H1 (cell line): ENCODE measurements at regions not wholly inside any gene's neighbourhood (a gene's known extent, or its start where the extent isn't known, plus 50 kb on each side); places are given as distances from the start of the nearest gene placed in this dataset.

Experiments
- CHD7 ChIP-seq: fragments of 300-600 bp; sonication (generic); IDR thresholded peaks from 2 replicates; pipeline ENCODE4 v1.7.1; 2012; ENCODE audit warnings: low read length, moderate library complexity, mild to moderate bottlenecking, inconsistent platforms; ENCODE audit not compliant: insufficient replicate concordance
- RBBP5 ChIP-seq: IDR thresholded peaks from 2 replicates; pipeline ENCODE4 v1.7.1; 2012; ENCODE audit warnings: low read depth, mild to moderate bottlenecking, inconsistent platforms, low read length, moderate library complexity, borderline replicate concordance
- TBP ChIP-seq: IDR thresholded peaks from 2 replicates; pipeline ENCODE4 v1.6.1; 2011; ENCODE audit warnings: low read depth, low read length, improper control_type of control experiment

- TF ChIP-seq RBBP5 = no peak
- no peak for TF ChIP-seq TBP
- TF ChIP-seq CHD7 = no peak
Observed at GRCh38 chr9:11347437-11347836, 734.6 kb upstream of the PTPRD start (continued).
